Bronchial epithelial cell (primary cell): ENCODE measurements at regions not wholly inside any gene's neighbourhood (a gene's known extent, or its start where the extent isn't known, plus 50 kb on each side); places are given as distances from the start of the nearest gene placed in this dataset.

Experiments used
- DNase-seq: peaks from one replicate; pipeline ENCODE4 v3.0.0-alpha.2; 2010; ENCODE audit warnings: low read depth
- FAIRE-seq: peaks from 2 replicates; lab custom pipeline; 2011; peaks lifted over from hg19 to GRCh38; lab: Jason Lieb, UNC
- H3K27me3 ChIP-seq: 2 replicates; pipeline ENCODE4 v1.5.1; 2011; ENCODE audit warnings: low read length; ENCODE audit not compliant: control insufficient read depth, insufficient read depth
- H3K36me3 ChIP-seq: 2 replicates; pipeline ENCODE4 v1.5.1; 2011; ENCODE audit warnings: low read length; ENCODE audit not compliant: control insufficient read depth, insufficient read depth
- H3K4me3 ChIP-seq: 2 replicates; pipeline ENCODE4 v1.5.1; 2011; ENCODE audit warnings: mild to moderate bottlenecking, low read depth, low read length, control low read depth
- TF ChIP-seq, protein P1 (sequence below): IDR thresholded peaks from 2 replicates; pipeline ENCODE4 v1.5.1; 2011; ENCODE audit warnings: mild to moderate bottlenecking, moderate library complexity, low read length, control low read depth, inconsistent platforms; ENCODE audit not compliant: insufficient read depth, severe bottlenecking

DNA sequence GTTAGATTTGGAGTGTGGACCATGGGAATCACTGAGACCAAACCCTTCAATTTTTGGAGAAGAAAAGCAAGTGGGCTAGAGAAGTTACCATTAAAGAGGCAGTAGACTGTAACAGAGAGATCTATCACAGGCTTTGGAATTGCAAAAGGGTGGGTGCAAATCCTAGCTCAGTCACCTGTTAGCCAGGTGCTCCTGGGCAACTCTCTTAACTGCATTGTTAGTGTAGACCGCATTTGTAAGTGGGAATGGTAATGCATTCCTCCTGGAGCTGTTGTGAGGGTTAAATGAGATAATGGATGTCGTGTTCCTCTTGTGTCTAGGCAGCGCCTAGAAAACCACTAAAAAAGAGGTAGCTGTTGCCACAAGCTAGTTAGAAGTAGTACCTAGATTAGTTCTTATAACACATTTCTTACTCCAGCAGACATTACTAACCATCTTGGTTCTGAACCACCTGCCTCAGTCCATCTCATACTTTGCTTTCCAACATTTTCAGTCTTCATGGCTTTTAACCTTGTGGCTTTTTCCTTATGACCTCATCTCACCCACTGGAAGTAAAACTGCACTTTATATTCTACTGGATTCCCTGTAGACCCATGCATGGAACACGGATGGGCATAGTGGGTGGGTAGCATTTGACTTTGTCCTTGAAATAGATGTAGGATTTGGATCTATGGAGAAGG is 153.0 kb downstream of the HIPK3 start:
- Histone ChIP-seq H3K27me3 (no peaks in the 10 kb centered on the region), H3K36me3 (no peaks in the 10 kb centered on the region), H3K4me3 (no peak overlapping the region)
- FAIRE-seq (no peak), DNase-seq (no peak)
- TF ChIP-seq, protein P1, sequence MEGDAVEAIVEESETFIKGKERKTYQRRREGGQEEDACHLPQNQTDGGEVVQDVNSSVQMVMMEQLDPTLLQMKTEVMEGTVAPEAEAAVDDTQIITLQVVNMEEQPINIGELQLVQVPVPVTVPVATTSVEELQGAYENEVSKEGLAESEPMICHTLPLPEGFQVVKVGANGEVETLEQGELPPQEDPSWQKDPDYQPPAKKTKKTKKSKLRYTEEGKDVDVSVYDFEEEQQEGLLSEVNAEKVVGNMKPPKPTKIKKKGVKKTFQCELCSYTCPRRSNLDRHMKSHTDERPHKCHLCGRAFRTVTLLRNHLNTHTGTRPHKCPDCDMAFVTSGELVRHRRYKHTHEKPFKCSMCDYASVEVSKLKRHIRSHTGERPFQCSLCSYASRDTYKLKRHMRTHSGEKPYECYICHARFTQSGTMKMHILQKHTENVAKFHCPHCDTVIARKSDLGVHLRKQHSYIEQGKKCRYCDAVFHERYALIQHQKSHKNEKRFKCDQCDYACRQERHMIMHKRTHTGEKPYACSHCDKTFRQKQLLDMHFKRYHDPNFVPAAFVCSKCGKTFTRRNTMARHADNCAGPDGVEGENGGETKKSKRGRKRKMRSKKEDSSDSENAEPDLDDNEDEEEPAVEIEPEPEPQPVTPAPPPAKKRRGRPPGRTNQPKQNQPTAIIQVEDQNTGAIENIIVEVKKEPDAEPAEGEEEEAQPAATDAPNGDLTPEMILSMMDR: no peak
